DND-41 (cell line): ENCODE measurements at regions not wholly inside any gene's neighbourhood (a gene's known extent, or its start where the extent isn't known, plus 50 kb on each side); places are given as distances from the start of the nearest gene placed in this dataset.

Experiments used
- ATAC-seq: fragments of 200-7000 bp; cut with Tn5 transposase; 3 replicates; pipeline ENCODE4 v1.9.1; 2021; ENCODE audit warnings: low read depth; ENCODE audit not compliant: insufficient read depth
- DNase-seq: peaks from one replicate; pipeline ENCODE4 v3.0.0-alpha.2; 2020
- H2AFZ ChIP-seq: 2 replicates; pipeline ENCODE4 v1.6.0; 2012; ENCODE audit warnings: low read depth, low read length
- H3K27ac ChIP-seq: 2 replicates; pipeline ENCODE4 v1.5.1; 2012; ENCODE audit warnings: low read length, inconsistent platforms
- H3K27me3 ChIP-seq: fragments of 200-600 bp; sonication (generic); 2 replicates; pipeline ENCODE4 v1.6.0; 2012; ENCODE audit warnings: low read length, mild to moderate bottlenecking, inconsistent platforms; ENCODE audit not compliant: insufficient read depth, poor library complexity
- H3K36me3 ChIP-seq: 2 replicates; pipeline ENCODE4 v1.5.1; 2012; ENCODE audit warnings: low read length, inconsistent platforms; ENCODE audit not compliant: insufficient read depth
- H3K4me1 ChIP-seq: 2 replicates; pipeline ENCODE4 v1.5.1; 2012; ENCODE audit warnings: mild to moderate bottlenecking, low read length; ENCODE audit not compliant: insufficient read depth
- H3K4me2 ChIP-seq: 2 replicates; pipeline ENCODE4 v1.6.0; 2012; ENCODE audit warnings: mild to moderate bottlenecking, moderate library complexity, low read length, inconsistent platforms; ENCODE audit not compliant: insufficient read depth
- H3K4me3 ChIP-seq, 2 experiments: fragments of 200-600 bp in 1 of 2; shearing (Covaris generic) in 1 of 2; 2 replicates each; pipeline ENCODE4 v1.5.1; 2012 to 2016; ENCODE audit warnings: inconsistent platforms in 2 of 2, low read length in 2 of 2, mild to moderate bottlenecking in 2 of 2, low read depth in 1 of 2, moderate library complexity in 1 of 2
- H3K79me2 ChIP-seq: 2 replicates; pipeline ENCODE4 v1.6.0; 2012; ENCODE audit warnings: low read length, inconsistent platforms; ENCODE audit not compliant: insufficient read depth
- H3K9ac ChIP-seq: 2 replicates; pipeline ENCODE4 v1.6.0; 2012; ENCODE audit warnings: low read depth, mild to moderate bottlenecking, inconsistent platforms, low read length, moderate library complexity
- H3K9me3 ChIP-seq: 2 replicates; pipeline ENCODE4 v1.5.1; 2012; ENCODE audit warnings: low read length, moderate library complexity, mild to moderate bottlenecking, inconsistent platforms; ENCODE audit not compliant: insufficient read depth, severe bottlenecking
- H4K20me1 ChIP-seq: 2 replicates; pipeline ENCODE4 v1.6.0; 2012; ENCODE audit warnings: low read length; ENCODE audit not compliant: insufficient read depth
- CTCF ChIP-seq: IDR thresholded peaks from 2 replicates; pipeline ENCODE4 v1.5.1; 2012; ENCODE audit warnings: borderline replicate concordance, low read length, moderate library complexity, mild to moderate bottlenecking; ENCODE audit not compliant: poor library complexity, severe bottlenecking; ENCODE audit errors: extremely low read depth
- EZH2 ChIP-seq: IDR thresholded peaks from 3 replicates; pipeline ENCODE4 v1.6.1; 2012; ENCODE audit warnings: borderline replicate concordance, low read depth, mild to moderate bottlenecking, moderate library complexity, low read length, inconsistent platforms; ENCODE audit not compliant: severe bottlenecking

- TF ChIP-seq EZH2, result no peak
- TF ChIP-seq CTCF, result no peak
- Histone ChIP-seq H3K79me2 (no peaks in the 10 kb centered on the region), H2AFZ (no peak overlapping the region), H3K9ac (no peak overlapping the region), H3K4me1 (no peaks in the 10 kb centered on the region), H3K36me3 (no peaks in the 10 kb centered on the region), H3K4me2 (no peak overlapping the region), H4K20me1 (no peaks in the 10 kb centered on the region), H3K9me3 (no peaks in the 10 kb centered on the region), H3K27ac (no peak overlapping the region), H3K4me3 (no peak overlapping the region), H3K27me3 (peaks cover 8% of the 10 kb centered on the region)
- no peak for DNase-seq
- ATAC-seq, result no peak
Measured at GRCh38 chr18:59063300-59063906, 76.3 kb upstream of the SEC11C start.

- Histone ChIP-seq H3K79me2 (no peaks in the 10 kb centered on the region), H3K4me2 (no peak overlapping the region), H3K27ac (no peak overlapping the region), H4K20me1 (no peaks in the 10 kb centered on the region), H2AFZ (no peak overlapping the region), H3K9me3 (no peaks in the 10 kb centered on the region), H3K9ac (no peak overlapping the region), H3K4me1 (no peaks in the 10 kb centered on the region), H3K4me3 (no peak overlapping the region), H3K36me3 (no peaks in the 10 kb centered on the region), H3K27me3 (peaks cover 8% of the 10 kb centered on the region)
- TF ChIP-seq EZH2 (no peak), CTCF (no peak)
- ATAC-seq (no peak), DNase-seq (no peak)
Measured at GRCh38 chr18:59063912-59064311, 75.8 kb upstream of the SEC11C start.

- H3K4me2 ChIP-seq, result no peak overlapping the region
- no peak overlapping the region for H3K9ac ChIP-seq
- DNase-seq, result no peak
- TF ChIP-seq CTCF (no peak), EZH2 (no peak)
- H3K36me3 ChIP-seq, result no peaks in the 10 kb centered on the region
- no peak overlapping the region for H2AFZ ChIP-seq
- no peaks in the 10 kb centered on the region for H3K4me1 ChIP-seq
- no peak overlapping the region for H3K4me3 ChIP-seq
- no peak overlapping the region for H3K27ac ChIP-seq
- no peaks in the 10 kb centered on the region for H4K20me1 ChIP-seq
- no peaks in the 10 kb centered on the region for H3K9me3 ChIP-seq
- H3K79me2 ChIP-seq, result no peaks in the 10 kb centered on the region
- ATAC-seq, result no peak
- H3K27me3 ChIP-seq, result peaks cover 8% of the 10 kb centered on the region
Measured at GRCh38 chr18:59065684-59066083, 74.0 kb upstream of the SEC11C start.
